ENCODE measurements at regions not wholly inside any gene's neighbourhood (a gene's known extent, or its start where the extent isn't known, plus 50 kb on each side); places are given as distances from the start of the nearest gene placed in this dataset.

GRCh38 chr14:71675126-71675899 is 256.9 kb upstream of the RGS6 start:
- no peak for DNase-seq (ENCODE audit: low read depth)

GRCh38 chr14:71675900-71676287 is 256.3 kb upstream of the RGS6 start:
- no peak for DNase-seq (ENCODE audit: low read depth)

- no peak for DNase-seq (ENCODE audit: low read depth)
Observed at GRCh38 chr14:71680736-71681387, 251.4 kb upstream of the RGS6 start.

DNA sequence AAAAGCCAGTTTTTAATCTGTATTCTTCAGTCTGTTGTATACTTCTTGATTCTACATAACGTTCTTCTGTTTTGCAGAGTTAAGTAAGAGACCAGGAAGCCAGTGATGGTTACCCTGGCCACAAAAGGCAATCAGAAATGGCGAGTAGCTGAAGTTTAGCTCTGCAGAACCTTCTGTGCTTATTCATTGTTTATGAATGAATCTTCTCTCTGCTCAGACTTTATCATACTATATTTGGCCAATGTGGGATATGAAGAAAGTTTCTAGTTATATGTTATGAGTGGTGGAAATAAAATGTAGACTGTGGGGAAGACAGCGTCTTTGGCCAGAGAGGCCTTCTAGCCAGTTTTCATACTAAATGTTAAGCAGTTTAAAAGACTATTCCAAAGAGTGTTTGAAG is 249.9 kb upstream of the RGS6 start:
- no peak for DNase-seq (ENCODE audit: low read depth)

- no peak for DNase-seq (ENCODE audit: low read depth)
Observed at GRCh38 chr14:71684323-71684722, 247.9 kb upstream of the RGS6 start.

- no peak for DNase-seq (ENCODE audit: low read depth)
Observed at GRCh38 chr14:71686677-71687076, 245.6 kb upstream of the RGS6 start.

- no peak for DNase-seq (ENCODE audit: low read depth)
Observed at GRCh38 chr14:71687166-71687831, 244.9 kb upstream of the RGS6 start.

DNA sequence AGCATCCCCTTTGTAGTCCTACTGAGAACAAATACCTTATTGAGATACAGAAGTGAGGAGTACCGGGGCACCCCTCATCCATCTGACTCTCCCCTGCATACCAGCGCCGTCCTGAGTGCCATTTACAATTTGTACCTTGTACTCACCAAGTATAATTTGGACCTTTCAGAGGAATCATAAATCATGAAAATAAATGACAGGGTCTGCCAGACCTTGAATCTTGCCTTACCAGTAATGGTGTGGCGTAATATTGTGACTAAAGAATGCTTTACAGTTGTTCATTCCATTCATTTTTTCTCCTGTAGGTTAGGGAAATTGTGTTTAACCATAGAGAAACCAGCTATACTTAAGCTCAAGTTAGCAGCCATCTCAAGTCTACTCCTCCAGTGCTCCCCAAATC is 243.7 kb upstream of the RGS6 start:
- no peak for DNase-seq (ENCODE audit: low read depth)

GRCh38 chr14:71690478-71690877 is 241.8 kb upstream of the RGS6 start:
- no peak for DNase-seq (ENCODE audit: low read depth)

DNA sequence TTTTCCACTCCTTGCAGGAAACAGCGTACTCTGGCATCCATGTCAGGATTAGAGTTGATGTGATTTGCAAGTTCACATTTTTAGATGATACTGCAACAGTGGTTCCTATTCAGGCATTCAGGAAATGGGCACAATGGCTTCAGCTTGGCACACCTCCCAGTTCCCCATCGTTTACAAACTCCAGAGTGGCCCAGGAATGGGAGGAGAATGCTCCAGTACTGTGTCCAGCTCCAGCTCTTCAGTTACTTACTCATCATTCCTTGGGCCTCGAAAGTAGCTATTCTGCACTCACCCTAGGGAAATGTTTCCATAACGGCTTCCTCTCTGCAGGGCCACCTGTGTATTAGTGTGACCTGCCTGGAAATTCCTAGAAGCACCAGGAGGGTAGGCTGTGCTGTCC is 239.7 kb upstream of the RGS6 start:
- no peak for DNase-seq (ENCODE audit: low read depth)

DNA sequence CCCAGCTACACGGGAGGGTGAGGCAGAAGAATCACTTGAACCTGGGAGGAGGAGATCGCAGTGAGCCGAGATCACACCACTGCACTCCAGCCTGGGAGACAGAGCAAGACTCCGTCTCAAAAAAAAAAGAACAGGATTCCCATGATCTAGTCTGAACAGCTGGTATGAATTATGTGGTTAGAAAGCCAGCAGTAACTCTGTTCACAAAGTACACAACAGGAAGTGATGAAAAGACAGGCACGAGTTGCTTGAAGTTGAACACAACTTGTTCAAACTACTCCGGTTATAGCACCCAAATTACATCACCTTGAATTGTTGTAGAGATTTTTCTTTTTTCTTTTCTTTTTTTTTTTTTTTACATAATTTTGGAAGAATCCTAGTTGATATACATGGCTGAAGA is 238.8 kb upstream of the RGS6 start:
- DNase-seq (ENCODE audit: low read depth), result no peak

DNA sequence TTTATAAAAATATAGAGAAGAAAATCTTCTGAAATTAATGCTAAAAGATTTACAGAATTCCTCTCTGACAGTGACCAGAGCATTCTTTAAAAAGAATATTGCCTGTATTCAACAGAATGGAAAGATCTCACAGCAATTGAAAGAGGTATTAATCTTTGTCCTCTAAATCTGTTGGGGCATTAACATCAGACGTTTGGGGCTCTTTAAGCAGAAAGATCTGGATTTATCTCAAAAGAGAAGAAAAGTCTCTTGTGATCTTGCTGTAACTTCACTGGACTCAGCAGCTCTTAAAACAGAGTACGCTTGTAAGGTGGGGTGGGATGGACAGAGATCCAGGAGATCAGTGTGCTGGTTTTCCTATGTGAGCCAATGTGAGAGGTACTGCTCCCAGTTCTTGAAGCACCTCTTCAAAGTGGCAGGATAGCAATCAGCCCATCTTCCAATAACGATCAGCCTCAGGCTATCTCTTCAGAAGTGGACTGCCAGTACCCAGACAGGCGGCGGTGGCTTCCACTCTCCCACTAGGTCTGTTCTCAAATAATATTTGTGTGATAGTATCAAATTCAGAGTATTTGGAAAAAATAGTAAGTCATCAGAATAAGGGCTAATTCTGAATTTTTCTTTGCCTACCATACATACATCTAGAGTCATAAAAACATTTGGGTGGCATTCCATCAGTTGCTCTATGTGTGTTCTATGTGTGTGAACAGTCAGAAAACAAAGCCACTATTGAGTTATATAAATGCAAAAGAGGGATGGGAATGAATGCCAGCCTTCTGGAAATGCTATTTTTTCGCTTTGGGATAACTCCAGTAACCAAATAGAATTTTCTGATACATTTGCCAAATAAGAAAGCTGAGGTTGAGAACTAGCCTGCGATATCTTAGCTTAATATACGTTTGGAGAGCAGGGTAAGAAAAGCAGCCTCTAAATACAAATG is 237.4 kb upstream of the RGS6 start:
- DNase-seq (ENCODE audit: low read depth), result no peak

GRCh38 chr14:71695611-71696350 is 236.4 kb upstream of the RGS6 start:
- DNase-seq (ENCODE audit: low read depth), result no peak

DNA sequence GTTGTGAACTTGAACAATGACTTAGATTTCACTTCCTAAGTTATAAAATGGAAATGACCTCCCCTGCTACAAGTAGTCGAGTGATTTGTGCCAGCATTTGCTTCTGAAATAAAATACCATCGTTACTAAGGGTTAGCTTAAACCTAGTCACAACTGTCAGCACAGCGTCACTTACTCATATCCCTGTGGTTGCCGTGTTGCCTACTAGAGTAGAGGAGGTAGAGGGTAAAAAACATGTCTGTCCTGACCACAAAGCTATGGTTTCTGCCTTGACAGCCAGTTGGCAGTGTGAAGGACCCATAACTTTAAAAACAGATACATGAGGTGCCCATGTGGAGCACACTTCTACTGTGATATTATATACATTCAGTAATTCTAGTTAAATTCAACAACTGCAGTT is 234.2 kb upstream of the RGS6 start:
- no peak for DNase-seq (ENCODE audit: low read depth)

GRCh38 chr14:71698673-71699072 is 233.6 kb upstream of the RGS6 start:
- no peak for DNase-seq (ENCODE audit: low read depth)

DNA sequence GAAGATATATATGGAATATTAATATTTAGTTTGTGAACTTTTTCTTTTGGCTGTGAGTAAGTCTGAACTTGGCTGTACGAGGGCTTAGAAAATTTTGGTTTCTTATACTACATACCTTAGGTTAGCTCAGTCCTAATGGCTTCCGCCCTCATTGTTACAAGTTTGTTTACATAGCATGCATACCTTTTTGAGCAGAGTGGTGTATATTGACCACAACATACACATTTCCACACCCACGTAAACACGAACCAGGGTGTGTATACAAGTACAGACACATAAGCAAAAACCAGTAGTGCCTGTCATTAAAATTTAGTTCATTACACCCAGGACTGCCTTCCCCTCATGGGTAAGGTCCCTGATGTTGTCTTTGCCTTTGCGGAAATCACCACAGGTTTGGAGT is 230.2 kb upstream of the RGS6 start:
- DNase-seq (ENCODE audit: low read depth), result no peak

GRCh38 chr14:71702786-71703185 is 229.4 kb upstream of the RGS6 start:
- no peak for DNase-seq (ENCODE audit: low read depth)

GRCh38 chr14:71703477-71703876 is 228.8 kb upstream of the RGS6 start:
- DNase-seq (ENCODE audit: low read depth), result no peak

GRCh38 chr14:71704210-71704609 is 228.0 kb upstream of the RGS6 start:
- no peak for DNase-seq (ENCODE audit: low read depth)

- no peak for DNase-seq (ENCODE audit: low read depth)
Observed at GRCh38 chr14:71705460-71705859, 226.8 kb upstream of the RGS6 start.

GRCh38 chr14:71709076-71709475 is 223.2 kb upstream of the RGS6 start:
- no peak for DNase-seq (ENCODE audit: low read depth)

DNA sequence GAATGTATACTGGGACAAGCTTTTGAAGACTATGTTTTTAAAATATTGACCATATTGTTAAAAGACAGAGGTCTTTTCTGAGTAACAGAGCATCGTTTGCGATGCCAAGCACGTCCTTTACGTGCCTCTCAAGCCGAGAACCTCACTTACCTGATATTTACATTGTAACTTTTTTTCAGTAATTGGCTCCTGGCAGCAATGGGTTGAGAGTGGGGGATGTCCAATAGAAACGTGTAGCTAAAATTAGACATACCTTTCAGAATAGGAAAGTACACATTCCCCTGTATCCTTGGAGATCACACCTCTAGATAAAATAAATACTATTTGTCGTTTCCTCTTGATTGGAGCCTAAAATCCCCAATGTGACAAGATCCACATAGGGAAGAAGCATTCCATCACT is 222.2 kb upstream of the RGS6 start:
- DNase-seq (ENCODE audit: low read depth), result no peak
